NT2/D1 (cell line): ENCODE measurements at regions not wholly inside any gene's neighbourhood (a gene's known extent, or its start where the extent isn't known, plus 50 kb on each side); places are given as distances from the start of the nearest gene placed in this dataset.

Experiments used
- DNase-seq: peaks from one replicate; pipeline ENCODE4 v3.0.0-alpha.2; 2011; ENCODE audit warnings: low read depth, low spot score
- H3K27me3 ChIP-seq: 2 replicates; pipeline ENCODE4 v1.6.0; 2011; ENCODE audit warnings: mild to moderate bottlenecking; ENCODE audit not compliant: insufficient read length, insufficient read depth
- H3K36me3 ChIP-seq: 2 replicates; pipeline ENCODE4 v1.6.1; 2011; ENCODE audit warnings: mild to moderate bottlenecking, low read length, mixed read lengths; ENCODE audit not compliant: insufficient read depth, insufficient read length
- H3K4me1 ChIP-seq: 2 replicates; pipeline ENCODE4 v1.5.1; 2011; ENCODE audit not compliant: insufficient read depth, insufficient read length
- H3K4me3 ChIP-seq: 2 replicates; pipeline ENCODE4 v1.5.1; 2011; ENCODE audit warnings: low read depth; ENCODE audit not compliant: insufficient read length
- H3K9ac ChIP-seq: 2 replicates; pipeline ENCODE4 v1.6.0; 2011; ENCODE audit warnings: low read depth; ENCODE audit not compliant: insufficient read length
- H3K9me3 ChIP-seq: 2 replicates; pipeline ENCODE4 v1.5.1; 2011; ENCODE audit warnings: mild to moderate bottlenecking, low read length; ENCODE audit not compliant: insufficient read depth
- SUZ12 ChIP-seq: IDR thresholded peaks from 2 replicates; pipeline ENCODE4 v1.6.1; 2011; ENCODE audit not compliant: insufficient read length, insufficient read depth; ENCODE audit errors: extremely low read depth
- YY1 ChIP-seq: IDR thresholded peaks from 2 replicates; pipeline ENCODE4 v1.6.1; 2011; ENCODE audit not compliant: insufficient read length, insufficient read depth
- ZNF274 ChIP-seq: IDR thresholded peaks from 2 replicates; pipeline ENCODE4 v1.6.1; 2011; ENCODE audit warnings: mild to moderate bottlenecking, low read depth, low read length

GRCh38 chr3:180184816-180185215 lies 148.1 kb upstream of the PEX5L start:
- TF ChIP-seq ZNF274 (no peak), SUZ12 (no peak), YY1 (no peak)
- H3K36me3 ChIP-seq, result no peaks in the 10 kb centered on the region
- H3K9me3 ChIP-seq, result no peaks in the 10 kb centered on the region
- no peaks in the 10 kb centered on the region for H3K27me3 ChIP-seq
- no peak overlapping the region for H3K9ac ChIP-seq
- DNase-seq, result no peak
- H3K4me1 ChIP-seq, result no peaks in the 10 kb centered on the region
- H3K4me3 ChIP-seq, result no peak overlapping the region

GRCh38 chr3:180185650-180186049 lies 148.9 kb upstream of the PEX5L start:
- Histone ChIP-seq H3K4me3 (no peak overlapping the region), H3K36me3 (no peaks in the 10 kb centered on the region), H3K27me3 (no peaks in the 10 kb centered on the region), H3K9me3 (no peaks in the 10 kb centered on the region), H3K4me1 (no peaks in the 10 kb centered on the region), H3K9ac (no peak overlapping the region)
- DNase-seq, result no peak
- TF ChIP-seq YY1 (no peak), SUZ12 (no peak), ZNF274 (no peak)

GRCh38 chr3:180188512-180189309 lies 152.0 kb upstream of the PEX5L start:
- Histone ChIP-seq H3K9me3 (no peaks in the 10 kb centered on the region), H3K27me3 (no peaks in the 10 kb centered on the region)

GRCh38 chr3:180189310-180189648 lies 152.5 kb upstream of the PEX5L start:
- no peak overlapping the region for H3K4me3 ChIP-seq
- TF ChIP-seq SUZ12 (no peak), ZNF274 (no peak), YY1 (no peak)
- no peaks in the 10 kb centered on the region for H3K36me3 ChIP-seq
- no peaks in the 10 kb centered on the region for H3K27me3 ChIP-seq
- DNase-seq, result no peak
- no peak overlapping the region for H3K9ac ChIP-seq
- no peaks in the 10 kb centered on the region for H3K4me1 ChIP-seq
- H3K9me3 ChIP-seq, result no peaks in the 10 kb centered on the region

More at GRCh38 chr3:180188512-180189309, 152.0 kb upstream of the PEX5L start:
- H3K4me1 ChIP-seq, result no peaks in the 10 kb centered on the region
- H3K4me3 ChIP-seq, result no peak overlapping the region
- no peak for DNase-seq
- H3K9ac ChIP-seq, result no peak overlapping the region
- no peaks in the 10 kb centered on the region for H3K36me3 ChIP-seq
- no peak for TF ChIP-seq YY1
- TF ChIP-seq SUZ12, result no peak
- TF ChIP-seq ZNF274, result no peak

- TF ChIP-seq SUZ12, result no peak
- no peak for TF ChIP-seq YY1
- no peak for TF ChIP-seq ZNF274
- no peak overlapping the region for H3K9ac ChIP-seq
- no peak for DNase-seq
- no peaks in the 10 kb centered on the region for H3K36me3 ChIP-seq
- no peaks in the 10 kb centered on the region for H3K27me3 ChIP-seq
- no peaks in the 10 kb centered on the region for H3K9me3 ChIP-seq
- no peaks in the 10 kb centered on the region for H3K4me1 ChIP-seq
- H3K4me3 ChIP-seq, result no peak overlapping the region
Measured at GRCh38 chr3:180196658-180197057, 159.9 kb upstream of the PEX5L start.

- no peak for TF ChIP-seq ZNF274
- TF ChIP-seq SUZ12, result no peak
- Histone ChIP-seq H3K9me3 (no peaks in the 10 kb centered on the region), H3K27me3 (no peaks in the 10 kb centered on the region), H3K4me1 (no peaks in the 10 kb centered on the region), H3K4me3 (no peak overlapping the region), H3K9ac (no peak overlapping the region), H3K36me3 (no peaks in the 10 kb centered on the region)
- no peak for DNase-seq
Measured at GRCh38 chr3:180199417-180199995, 162.8 kb upstream of the PEX5L start.

GRCh38 chr3:180215866-180216265 lies 179.1 kb upstream of the PEX5L start:
- no peaks in the 10 kb centered on the region for H3K9me3 ChIP-seq

More at GRCh38 chr3:180215866-180216265, 179.1 kb upstream of the PEX5L start:
- Histone ChIP-seq H3K27me3 (no peaks in the 10 kb centered on the region), H3K4me3 (no peak overlapping the region), H3K9ac (no peak overlapping the region), H3K36me3 (no peaks in the 10 kb centered on the region), H3K4me1 (no peaks in the 10 kb centered on the region)
- TF ChIP-seq SUZ12, result no peak
- TF ChIP-seq YY1, result no peak
- no peak for DNase-seq
